ENCODE measurements at regions not wholly inside any gene's neighbourhood (a gene's known extent, or its start where the extent isn't known, plus 50 kb on each side); places are given as distances from the start of the nearest gene placed in this dataset.

GRCh38 chr13:33340631-33341030 lies 55.1 kb upstream of the STARD13 start:
- H3K36me3 ChIP-seq, result no peaks in the 10 kb centered on the region
- H3K27ac ChIP-seq, result no peak overlapping the region
- H3K9me3 ChIP-seq, result no peaks in the 10 kb centered on the region
- 37 to 45% (median 43%) methylated on average over 1 of the region's 1 CpG for WGBS, 3 donors
- intact Hi-C loops (cut with DNase I), result no loop called here
- no peaks in the 10 kb centered on the region for H3K27me3 ChIP-seq
- no peak for DNase-seq
- H3K4me1 ChIP-seq (ENCODE audit: insufficient read depth), result no peaks in the 10 kb centered on the region
- no peak overlapping the region for H3K4me3 ChIP-seq
- TF ChIP-seq POLR2A (IDR thresholded peaks at IDR 0.05) (no peak), EP300 (IDR thresholded peaks at IDR 0.05) (no peak)
- TF ChIP-seq, protein P1, sequence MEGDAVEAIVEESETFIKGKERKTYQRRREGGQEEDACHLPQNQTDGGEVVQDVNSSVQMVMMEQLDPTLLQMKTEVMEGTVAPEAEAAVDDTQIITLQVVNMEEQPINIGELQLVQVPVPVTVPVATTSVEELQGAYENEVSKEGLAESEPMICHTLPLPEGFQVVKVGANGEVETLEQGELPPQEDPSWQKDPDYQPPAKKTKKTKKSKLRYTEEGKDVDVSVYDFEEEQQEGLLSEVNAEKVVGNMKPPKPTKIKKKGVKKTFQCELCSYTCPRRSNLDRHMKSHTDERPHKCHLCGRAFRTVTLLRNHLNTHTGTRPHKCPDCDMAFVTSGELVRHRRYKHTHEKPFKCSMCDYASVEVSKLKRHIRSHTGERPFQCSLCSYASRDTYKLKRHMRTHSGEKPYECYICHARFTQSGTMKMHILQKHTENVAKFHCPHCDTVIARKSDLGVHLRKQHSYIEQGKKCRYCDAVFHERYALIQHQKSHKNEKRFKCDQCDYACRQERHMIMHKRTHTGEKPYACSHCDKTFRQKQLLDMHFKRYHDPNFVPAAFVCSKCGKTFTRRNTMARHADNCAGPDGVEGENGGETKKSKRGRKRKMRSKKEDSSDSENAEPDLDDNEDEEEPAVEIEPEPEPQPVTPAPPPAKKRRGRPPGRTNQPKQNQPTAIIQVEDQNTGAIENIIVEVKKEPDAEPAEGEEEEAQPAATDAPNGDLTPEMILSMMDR (IDR thresholded peaks at IDR 0.05), result no peak

DNA sequence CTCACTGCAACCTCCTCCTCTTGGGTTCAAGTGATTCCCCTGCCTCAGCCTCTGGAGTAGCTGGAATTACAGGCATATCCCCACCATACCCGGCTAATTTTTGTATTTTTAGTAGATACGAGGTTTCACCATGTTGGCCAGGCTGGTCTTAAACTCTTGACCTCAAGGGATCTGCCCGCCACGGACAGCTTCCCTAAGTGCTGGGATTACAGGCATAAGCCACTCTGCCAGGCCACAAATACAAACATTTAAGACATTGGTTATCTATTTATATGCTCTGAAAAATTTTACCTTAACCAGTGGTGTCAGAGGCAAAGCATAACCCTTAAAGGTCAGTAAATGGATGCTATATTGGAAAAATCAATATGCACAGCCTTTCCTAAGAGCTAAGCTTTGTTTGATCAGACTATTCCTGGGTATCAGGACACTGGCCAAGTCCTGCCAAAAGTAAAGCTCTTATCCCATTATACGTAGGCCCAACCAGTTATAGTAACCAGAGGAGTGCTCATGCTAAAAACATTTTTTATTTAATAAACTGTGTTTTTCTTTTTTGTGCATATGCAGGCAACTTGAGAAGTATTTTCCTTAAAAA lies 56.4 kb upstream of the STARD13 start:
- intact Hi-C loops (cut with DNase I), result no loop called here

DNA sequence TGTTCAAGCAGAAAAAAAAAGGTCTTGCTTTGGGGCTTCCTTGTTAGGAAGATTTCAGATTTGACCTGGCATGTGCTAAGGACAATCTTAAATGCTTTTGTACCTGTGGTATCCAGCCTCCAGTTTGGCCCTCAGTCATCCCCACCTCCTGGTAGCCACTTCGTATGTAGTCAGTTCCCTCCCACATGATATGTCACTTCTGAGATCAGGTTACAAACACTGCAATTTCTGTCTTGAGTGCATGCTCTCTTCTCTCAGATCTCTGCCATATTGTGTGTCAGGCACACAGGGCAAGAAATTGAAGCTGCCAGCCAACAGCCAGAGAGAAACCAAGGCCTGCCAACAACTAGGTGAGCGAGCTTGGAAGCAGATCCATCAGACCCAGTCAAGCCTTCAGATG lies 60.3 kb upstream of the STARD13 start:
- peaks cover 5% of the 10 kb centered on the region for H3K4me1 ChIP-seq (ENCODE audit: insufficient read depth)
- no peak overlapping the region for H3K4me3 ChIP-seq
- WGBS, 3 donors, result 76 to 83% (median 82%) methylated on average over 2 of the region's 2 CpGs
- intact Hi-C loops (cut with DNase I), result no loop called here
- no peak for TF ChIP-seq EP300 (IDR thresholded peaks at IDR 0.05)
- TF ChIP-seq, protein P1 (IDR thresholded peaks at IDR 0.05), result no peak
- TF ChIP-seq POLR2A (IDR thresholded peaks at IDR 0.05), result no peak
- H3K36me3 ChIP-seq, result no peaks in the 10 kb centered on the region
- DNase-seq, result no peak
- no peaks in the 10 kb centered on the region for H3K9me3 ChIP-seq
- no peak overlapping the region for H3K27ac ChIP-seq
- no peaks in the 10 kb centered on the region for H3K27me3 ChIP-seq

More for the DNA sequence above, 56.4 kb upstream of the STARD13 start:
- Histone ChIP-seq H3K27me3 (no peaks in the 10 kb centered on the region), H3K36me3 (no peaks in the 10 kb centered on the region), H3K9me3 (no peaks in the 10 kb centered on the region), H3K4me1 (ENCODE audit: insufficient read depth) (no peaks in the 10 kb centered on the region), H3K4me3 (no peak overlapping the region), H3K27ac (no peak overlapping the region)
- no peak for TF ChIP-seq POLR2A (IDR thresholded peaks at IDR 0.05)
- no peak for TF ChIP-seq EP300 (IDR thresholded peaks at IDR 0.05)
- TF ChIP-seq, protein P1 (IDR thresholded peaks at IDR 0.05), result no peak
- no peak for DNase-seq
- 75 to 82% (median 78%) methylated on average over 5 of the region's 5 CpGs for WGBS, 3 donors

GRCh38 chr13:33347861-33348260 lies 62.3 kb upstream of the STARD13 start:
- H3K27ac ChIP-seq, result no peak overlapping the region

More at GRCh38 chr13:33347861-33348260, 62.3 kb upstream of the STARD13 start:
- TF ChIP-seq POLR2A (IDR thresholded peaks at IDR 0.05) (no peak), EP300 (IDR thresholded peaks at IDR 0.05) (no peak)
- TF ChIP-seq, protein P1 (IDR thresholded peaks at IDR 0.05), result no peak
- H3K27me3 ChIP-seq, result no peaks in the 10 kb centered on the region
- H3K36me3 ChIP-seq, result no peaks in the 10 kb centered on the region
- H3K4me3 ChIP-seq, result no peak overlapping the region
- peaks cover 5% of the 10 kb centered on the region for H3K4me1 ChIP-seq (ENCODE audit: insufficient read depth)
- no peaks in the 10 kb centered on the region for H3K9me3 ChIP-seq
- WGBS, 3 donors, result 64 to 77% (median 75%) methylated on average over 4 of the region's 4 CpGs
- intact Hi-C loops (cut with DNase I), result no loop called here
- no peak for DNase-seq

Data from ovary (tissue), 7 donors.